Prostate gland (tissue), 2 donors: ENCODE measurements at regions not wholly inside any gene's neighbourhood (a gene's known extent, or its start where the extent isn't known, plus 50 kb on each side); places are given as distances from the start of the nearest gene placed in this dataset.

Experiments used
- POLR2A ChIP-seq: fragments of 450-650 bp; IDR thresholded peaks from one replicate; pipeline ENCODE4 v1.6.1; 2016; ENCODE audit warnings: antibody characterized with exemption, mild to moderate bottlenecking
- TF ChIP-seq, protein P1 (sequence below), 4 experiments: fragments of 200-600 bp in 2 of 4; fragments of 450-650 bp in 2 of 4; sonication (generic) in 2 of 4; IDR thresholded peaks; 1 replicate in 3 of 4; 2 replicates in 1 of 4; pipeline ENCODE4 v1.5.1; 2016 to 2019; ENCODE audit warnings: antibody characterized with exemption in 4 of 4, mild to moderate bottlenecking in 2 of 4, moderate library complexity in 2 of 4

GRCh38 chr2:77813599-77813998 is 291.4 kb upstream of the LRRTM4 start:
- TF ChIP-seq, protein P1, sequence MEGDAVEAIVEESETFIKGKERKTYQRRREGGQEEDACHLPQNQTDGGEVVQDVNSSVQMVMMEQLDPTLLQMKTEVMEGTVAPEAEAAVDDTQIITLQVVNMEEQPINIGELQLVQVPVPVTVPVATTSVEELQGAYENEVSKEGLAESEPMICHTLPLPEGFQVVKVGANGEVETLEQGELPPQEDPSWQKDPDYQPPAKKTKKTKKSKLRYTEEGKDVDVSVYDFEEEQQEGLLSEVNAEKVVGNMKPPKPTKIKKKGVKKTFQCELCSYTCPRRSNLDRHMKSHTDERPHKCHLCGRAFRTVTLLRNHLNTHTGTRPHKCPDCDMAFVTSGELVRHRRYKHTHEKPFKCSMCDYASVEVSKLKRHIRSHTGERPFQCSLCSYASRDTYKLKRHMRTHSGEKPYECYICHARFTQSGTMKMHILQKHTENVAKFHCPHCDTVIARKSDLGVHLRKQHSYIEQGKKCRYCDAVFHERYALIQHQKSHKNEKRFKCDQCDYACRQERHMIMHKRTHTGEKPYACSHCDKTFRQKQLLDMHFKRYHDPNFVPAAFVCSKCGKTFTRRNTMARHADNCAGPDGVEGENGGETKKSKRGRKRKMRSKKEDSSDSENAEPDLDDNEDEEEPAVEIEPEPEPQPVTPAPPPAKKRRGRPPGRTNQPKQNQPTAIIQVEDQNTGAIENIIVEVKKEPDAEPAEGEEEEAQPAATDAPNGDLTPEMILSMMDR (IDR thresholded peaks at IDR 0.05), result no peak
- no peak for TF ChIP-seq POLR2A
